ENCODE measurements at regions not wholly inside any gene's neighbourhood (a gene's known extent, or its start where the extent isn't known, plus 50 kb on each side); places are given as distances from the start of the nearest gene placed in this dataset.

- peak; percentile 75 for DNase-seq
These were observed 219.2 kb downstream of the RBFOX3 start for GRCh38 chr17:79391376-79392233.

GRCh38 chr17:79389896-79390295 lies 221.0 kb downstream of the RBFOX3 start:
- no peak for DNase-seq

- DNase-seq = no peak
These were observed 222.1 kb downstream of the RBFOX3 start for GRCh38 chr17:79388556-79389295.

GRCh38 chr17:79387783-79388182 lies 223.1 kb downstream of the RBFOX3 start:
- DNase-seq = no peak

GRCh38 chr17:79385962-79386563 lies 224.8 kb downstream of the RBFOX3 start:
- DNase-seq = no peak

GRCh38 chr17:79382313-79382712 lies 228.5 kb downstream of the RBFOX3 start:
- no peak for DNase-seq

GRCh38 chr17:79379700-79380445 lies 231.0 kb downstream of the RBFOX3 start:
- no peak for DNase-seq

GRCh38 chr17:79377230-79377786 lies 233.5 kb downstream of the RBFOX3 start:
- no peak for DNase-seq

GRCh38 chr17:79374807-79375206 lies 236.0 kb downstream of the RBFOX3 start:
- no peak for DNase-seq

GRCh38 chr17:79374087-79374689 lies 236.7 kb downstream of the RBFOX3 start:
- no peak for DNase-seq

- no peak for DNase-seq
These were observed 238.2 kb downstream of the RBFOX3 start for GRCh38 chr17:79372470-79373238.

GRCh38 chr17:79371984-79372383 lies 238.9 kb downstream of the RBFOX3 start:
- no peak for DNase-seq

- DNase-seq = no peak
These were observed 240.3 kb downstream of the RBFOX3 start for GRCh38 chr17:79370594-79370993.

GRCh38 chr17:79370126-79370525 lies 240.7 kb downstream of the RBFOX3 start:
- DNase-seq = no peak

GRCh38 chr17:79369532-79369931 lies 241.3 kb downstream of the RBFOX3 start:
- no peak for DNase-seq

GRCh38 chr17:79369001-79369400 lies 241.8 kb downstream of the RBFOX3 start:
- no peak for DNase-seq

GRCh38 chr17:79368521-79368920 lies 242.3 kb downstream of the RBFOX3 start:
- DNase-seq = no peak

- DNase-seq = no peak
These were observed 243.8 kb downstream of the RBFOX3 start for GRCh38 chr17:79366988-79367571.

- no peak for DNase-seq
These were observed 244.7 kb downstream of the RBFOX3 start for GRCh38 chr17:79365836-79366770.

GRCh38 chr17:79365351-79365750 lies 245.5 kb downstream of the RBFOX3 start:
- DNase-seq = no peak
